Neural cell (in vitro differentiated cells): ENCODE measurements at regions not wholly inside any gene's neighbourhood (a gene's known extent, or its start where the extent isn't known, plus 50 kb on each side); places are given as distances from the start of the nearest gene placed in this dataset.

ENCODE experiments used
- CTCF ChIP-seq: fragments of 450-650 bp; IDR thresholded peaks from 2 replicates; pipeline ENCODE4 v1.5.1; 2014; ENCODE audit warnings: antibody characterized with exemption, mild to moderate bottlenecking, moderate library complexity; ENCODE audit not compliant: poor library complexity, severe bottlenecking
- EP300 ChIP-seq: fragments of 450-650 bp; conservative IDR thresholded peaks from 2 replicates; pipeline ENCODE4 v1.6.1; 2014; ENCODE audit warnings: antibody characterized with exemption, mild to moderate bottlenecking, moderate library complexity; ENCODE audit not compliant: poor library complexity, severe bottlenecking
- EZH2 ChIP-seq: fragments of 200-600, 300-800 bp; shearing (Covaris generic), sonication (generic); IDR thresholded peaks from 2 replicates; pipeline ENCODE4 v1.6.1; 2014; ENCODE audit warnings: antibody characterized with exemption, low read length, borderline replicate concordance, mild to moderate bottlenecking; ENCODE audit not compliant: insufficient read depth, poor library complexity, severe bottlenecking
- MXI1 ChIP-seq: fragments of 450-650 bp; conservative IDR thresholded peaks from 2 replicates; pipeline ENCODE4 v1.6.1; 2014; ENCODE audit warnings: antibody characterized with exemption, mild to moderate bottlenecking; ENCODE audit not compliant: poor library complexity, severe bottlenecking
- POLR2AphosphoS5 ChIP-seq: IDR thresholded peaks from 2 replicates; pipeline ENCODE4 v1.6.1; 2012
- REST ChIP-seq: IDR thresholded peaks from 2 replicates; pipeline ENCODE4 v1.6.1; 2012; ENCODE audit warnings: borderline replicate concordance
- SMC3 ChIP-seq: fragments of 450-650 bp; conservative IDR thresholded peaks from 2 replicates; pipeline ENCODE4 v1.6.1; 2014; ENCODE audit warnings: antibody characterized with exemption, mild to moderate bottlenecking, moderate library complexity; ENCODE audit not compliant: poor library complexity
- TAF1 ChIP-seq: IDR thresholded peaks from 2 replicates; pipeline ENCODE4 v1.6.1; 2012; ENCODE audit warnings: low read depth

GRCh38 chr9:29965834-29966233 lies 2392.6 kb upstream of the C9orf72 start:
- TF ChIP-seq CTCF (no peak), EZH2 (no peak), REST (no peak), POLR2AphosphoS5 (no peak), TAF1 (no peak), SMC3 (no peak), EP300 (no peak), MXI1 (no peak)
